Mammary epithelial cell (primary cell): ENCODE measurements at regions not wholly inside any gene's neighbourhood (a gene's known extent, or its start where the extent isn't known, plus 50 kb on each side); places are given as distances from the start of the nearest gene placed in this dataset.

Experiments
- EZH2 ChIP-seq: IDR thresholded peaks from 2 replicates; pipeline ENCODE4 v1.6.1; 2012; ENCODE audit warnings: low read length, inconsistent platforms, borderline replicate concordance
- TF ChIP-seq, protein P1 (sequence below), 2 donors: IDR thresholded peaks in 1 of 2; conservative IDR thresholded peaks in 1 of 2; 2 replicates each; pipeline ENCODE4 v1.5.1; 2011 to 2012; ENCODE audit warnings: inconsistent platforms in 2 of 2, low read length in 2 of 2, mild to moderate bottlenecking in 2 of 2, control low read depth in 1 of 2, low read depth in 1 of 2; ENCODE audit not compliant: insufficient read depth in 1 of 2; ENCODE audit errors: extremely low read depth in 1 of 2

DNA sequence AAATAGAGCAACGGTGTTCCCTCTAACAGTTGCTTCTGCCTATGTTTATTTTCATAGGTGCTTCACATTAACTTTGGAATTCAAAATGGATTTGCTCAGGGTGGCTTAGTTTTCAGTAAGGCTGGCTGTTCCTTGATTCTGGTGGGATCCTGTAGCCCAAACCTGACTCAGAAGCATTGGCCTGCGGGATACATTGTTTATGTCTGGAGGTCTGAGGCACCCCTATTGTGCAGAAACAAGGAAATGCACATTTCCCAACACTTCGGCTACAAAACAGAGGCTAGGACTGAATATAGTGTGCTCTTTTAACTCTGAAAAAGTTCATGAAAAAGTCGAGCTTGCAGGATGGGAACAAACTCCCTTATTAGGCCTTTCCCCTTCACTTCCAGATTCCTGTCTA lies 133.8 kb upstream of the F3 start:
- TF ChIP-seq, protein P1, sequence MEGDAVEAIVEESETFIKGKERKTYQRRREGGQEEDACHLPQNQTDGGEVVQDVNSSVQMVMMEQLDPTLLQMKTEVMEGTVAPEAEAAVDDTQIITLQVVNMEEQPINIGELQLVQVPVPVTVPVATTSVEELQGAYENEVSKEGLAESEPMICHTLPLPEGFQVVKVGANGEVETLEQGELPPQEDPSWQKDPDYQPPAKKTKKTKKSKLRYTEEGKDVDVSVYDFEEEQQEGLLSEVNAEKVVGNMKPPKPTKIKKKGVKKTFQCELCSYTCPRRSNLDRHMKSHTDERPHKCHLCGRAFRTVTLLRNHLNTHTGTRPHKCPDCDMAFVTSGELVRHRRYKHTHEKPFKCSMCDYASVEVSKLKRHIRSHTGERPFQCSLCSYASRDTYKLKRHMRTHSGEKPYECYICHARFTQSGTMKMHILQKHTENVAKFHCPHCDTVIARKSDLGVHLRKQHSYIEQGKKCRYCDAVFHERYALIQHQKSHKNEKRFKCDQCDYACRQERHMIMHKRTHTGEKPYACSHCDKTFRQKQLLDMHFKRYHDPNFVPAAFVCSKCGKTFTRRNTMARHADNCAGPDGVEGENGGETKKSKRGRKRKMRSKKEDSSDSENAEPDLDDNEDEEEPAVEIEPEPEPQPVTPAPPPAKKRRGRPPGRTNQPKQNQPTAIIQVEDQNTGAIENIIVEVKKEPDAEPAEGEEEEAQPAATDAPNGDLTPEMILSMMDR (conservative IDR thresholded peaks at IDR 0.05 in 1 of 2, IDR thresholded peaks at IDR 0.05 in 1 of 2; ENCODE audit: extremely low read depth in 1 of 2, insufficient read depth in 1 of 2, low read depth in 1 of 2, low read length in 2 of 2) = no peak
- no peak for TF ChIP-seq EZH2
